HT-29 (cell line): ENCODE measurements at regions not wholly inside any gene's neighbourhood (a gene's known extent, or its start where the extent isn't known, plus 50 kb on each side); places are given as distances from the start of the nearest gene placed in this dataset.
"Not testable (repeated sequence)": the region's sequence is repeated elsewhere in the genome, so short reads cannot be mapped to it uniquely, and the experiment has no call there.

Source experiments
- DNase-seq: peaks from one replicate; pipeline ENCODE4 v3.0.0-alpha.2; 2015; ENCODE audit warnings: low spot score

- not testable (repeated sequence) for DNase-seq
Observed at GRCh38 chr1:224029286-224030025, 84.5 kb upstream of the FBXO28 start.

- not testable (repeated sequence) for DNase-seq
Observed at GRCh38 chr1:224028802-224029201, 85.1 kb upstream of the FBXO28 start.

DNA sequence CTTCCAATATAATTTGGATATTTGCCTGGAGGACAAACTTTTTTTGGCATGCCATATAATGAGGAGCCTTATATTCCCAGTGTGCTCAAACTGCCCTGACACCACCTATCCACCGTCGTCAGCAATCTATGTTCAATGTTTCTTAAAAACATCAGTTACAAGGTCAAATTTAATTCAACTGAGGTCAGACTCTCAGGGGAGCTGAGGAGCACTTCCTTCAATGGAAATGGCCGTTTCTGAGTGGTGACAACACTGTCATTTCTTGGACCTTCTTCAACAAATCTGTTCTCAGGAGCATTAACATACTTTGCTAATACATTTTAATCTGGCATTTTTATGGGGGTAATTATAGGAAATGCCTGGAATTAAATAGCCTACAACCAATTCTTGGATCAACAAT is 90.8 kb upstream of the FBXO28 start:
- DNase-seq: not testable (repeated sequence)

DNA sequence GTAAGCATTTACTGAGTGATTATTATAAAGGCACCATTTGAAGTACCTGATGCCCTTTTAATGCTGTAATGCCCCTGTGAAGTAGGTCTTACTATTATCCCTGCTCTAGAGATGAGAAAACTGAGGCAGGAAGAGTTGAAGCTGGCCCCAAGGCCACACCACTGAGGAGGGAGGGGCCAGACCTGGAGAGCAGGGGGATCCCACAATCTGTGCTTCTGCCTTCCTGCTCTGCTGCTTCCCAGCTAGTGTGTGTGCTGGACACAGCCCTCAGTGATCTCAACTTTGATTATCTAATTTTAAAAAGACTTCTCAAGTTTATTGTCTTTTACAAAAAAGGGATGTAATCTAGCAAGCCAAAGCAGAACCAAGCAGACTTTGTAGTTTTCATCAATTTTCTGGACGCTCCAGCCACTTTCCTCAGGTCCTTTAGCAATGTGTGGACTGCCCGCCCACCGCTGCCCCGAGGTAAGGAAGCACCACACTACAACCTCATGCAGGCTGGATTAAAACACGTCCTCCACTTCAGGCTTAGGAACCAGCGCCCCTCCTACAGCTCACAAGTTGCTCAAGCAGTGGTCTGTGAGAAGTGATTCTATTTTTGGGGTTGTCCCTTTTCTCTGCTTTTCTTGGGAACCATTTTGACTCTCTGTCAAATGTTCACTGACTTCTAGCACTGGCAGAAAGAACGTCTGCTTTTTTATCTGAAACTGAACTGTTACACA is 91.5 kb upstream of the FBXO28 start:
- not testable (repeated sequence) for DNase-seq

DNA sequence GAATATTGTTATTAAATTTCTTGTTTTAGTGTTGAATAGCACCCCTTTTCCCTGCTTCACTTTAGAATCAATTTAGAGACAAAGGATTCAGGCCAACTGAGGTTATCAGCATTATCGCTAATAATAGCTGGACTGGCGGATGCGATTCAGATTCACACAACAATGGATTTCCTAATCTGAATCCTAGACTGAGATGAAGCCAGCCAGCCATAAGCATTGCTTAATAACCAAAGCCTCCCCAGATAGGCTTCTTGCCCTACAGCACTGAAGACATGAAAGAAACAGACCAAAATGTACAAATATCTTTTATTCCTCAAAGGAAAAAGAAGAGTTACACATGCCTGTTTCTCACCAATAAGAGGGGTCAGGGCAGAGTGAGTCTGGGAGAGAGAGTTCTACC is 94.0 kb upstream of the FBXO28 start:
- DNase-seq: not testable (repeated sequence)

DNA sequence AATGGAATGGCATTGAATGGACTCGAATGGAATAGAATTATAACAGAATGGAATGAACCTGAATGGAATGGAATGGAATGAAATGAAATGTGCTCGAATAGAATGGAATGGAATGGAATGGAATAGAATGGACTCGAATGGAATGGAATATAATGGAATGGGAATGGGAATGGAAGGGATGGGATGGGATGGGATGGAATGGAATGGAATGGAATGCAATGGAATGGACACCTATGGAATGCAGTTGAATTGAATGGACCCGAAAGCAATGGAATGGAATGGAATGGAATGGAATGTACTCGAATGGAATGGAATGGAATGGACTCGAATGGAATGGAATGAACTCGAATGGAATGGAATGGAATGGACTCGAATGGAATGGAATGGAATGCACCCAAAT is 98.1 kb upstream of the FBXO28 start:
- DNase-seq: not testable (repeated sequence)

GRCh38 chr1:224014330-224014649 is 99.6 kb upstream of the FBXO28 start:
- DNase-seq: no peak

DNA sequence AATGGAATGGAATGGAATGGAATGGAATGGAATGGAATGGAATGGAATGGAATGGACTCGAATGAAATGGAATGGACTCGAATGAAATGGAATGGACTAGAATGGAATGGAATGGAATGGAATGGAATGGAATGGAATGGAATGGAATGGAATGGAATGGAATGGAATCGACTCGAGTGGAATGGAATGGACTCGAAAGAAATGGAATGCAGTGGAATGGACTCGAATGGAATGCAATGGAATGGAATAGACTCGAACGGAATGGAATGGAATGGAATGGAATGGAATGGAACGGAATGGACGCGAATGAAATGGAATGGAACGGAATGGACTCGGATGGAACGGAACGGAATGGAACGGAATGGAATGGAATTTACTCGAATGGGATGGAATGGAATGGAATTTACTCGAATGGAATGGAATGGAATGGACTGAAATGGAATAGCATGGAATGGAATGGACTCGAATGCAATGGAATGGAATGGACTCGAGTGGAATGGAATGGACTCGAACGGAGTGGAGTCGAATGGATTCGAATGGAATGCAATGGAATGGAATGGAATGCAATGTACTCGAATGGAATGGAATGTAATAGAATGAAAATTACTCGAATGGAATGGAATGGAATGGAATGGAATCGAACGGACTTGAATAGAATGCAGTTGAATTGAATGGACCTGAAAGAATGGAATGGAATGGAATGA is 100.1 kb upstream of the FBXO28 start:
- not testable (repeated sequence) for DNase-seq

DNA sequence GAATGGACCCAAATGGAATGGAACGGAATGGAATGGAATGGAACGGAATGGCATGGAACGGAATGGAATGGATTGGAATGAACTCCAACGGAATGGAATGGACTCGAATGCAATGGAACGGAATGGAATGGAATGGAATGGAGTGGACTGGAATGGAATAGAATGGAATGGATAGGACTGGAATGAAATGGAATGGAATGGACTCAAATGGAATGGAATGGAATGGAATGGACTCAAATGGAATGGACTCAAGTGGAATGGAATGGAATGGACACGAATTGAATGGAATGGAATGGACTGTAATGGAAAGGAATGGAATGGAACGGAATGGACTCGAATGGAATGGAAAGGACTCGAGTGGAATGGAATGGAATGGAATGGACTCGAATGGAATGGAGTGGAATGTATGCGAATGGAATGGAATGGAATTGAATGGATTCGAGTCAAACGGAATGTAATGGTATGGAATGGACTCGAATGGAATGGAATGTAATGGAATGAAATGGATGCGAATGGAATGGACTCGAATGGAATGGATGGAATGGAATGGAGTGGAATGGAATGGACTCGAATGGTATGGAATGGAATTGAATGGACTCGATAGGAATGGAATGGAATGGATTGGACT is 101.0 kb upstream of the FBXO28 start:
- DNase-seq: not testable (repeated sequence)

- DNase-seq: not testable (repeated sequence)
Observed at GRCh38 chr1:224012162-224012561, 101.7 kb upstream of the FBXO28 start.

DNA sequence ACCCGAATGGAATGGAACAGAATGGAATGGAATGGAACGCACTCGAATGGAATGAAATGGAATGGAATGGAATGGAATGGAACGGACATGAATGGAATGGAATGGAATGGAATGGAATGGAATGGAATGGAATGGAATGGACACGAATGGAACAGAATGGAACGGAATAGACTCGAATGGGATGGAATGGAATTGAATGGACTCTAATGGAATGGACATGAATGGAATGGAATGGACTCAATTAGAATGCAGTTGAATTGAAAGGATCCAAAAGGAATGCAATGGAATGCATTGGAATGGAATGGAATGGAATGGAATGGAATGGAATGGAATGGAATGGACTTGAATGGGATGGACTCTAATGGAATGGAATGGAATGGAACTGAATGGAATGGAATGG is 102.2 kb upstream of the FBXO28 start:
- not testable (repeated sequence) for DNase-seq

DNA sequence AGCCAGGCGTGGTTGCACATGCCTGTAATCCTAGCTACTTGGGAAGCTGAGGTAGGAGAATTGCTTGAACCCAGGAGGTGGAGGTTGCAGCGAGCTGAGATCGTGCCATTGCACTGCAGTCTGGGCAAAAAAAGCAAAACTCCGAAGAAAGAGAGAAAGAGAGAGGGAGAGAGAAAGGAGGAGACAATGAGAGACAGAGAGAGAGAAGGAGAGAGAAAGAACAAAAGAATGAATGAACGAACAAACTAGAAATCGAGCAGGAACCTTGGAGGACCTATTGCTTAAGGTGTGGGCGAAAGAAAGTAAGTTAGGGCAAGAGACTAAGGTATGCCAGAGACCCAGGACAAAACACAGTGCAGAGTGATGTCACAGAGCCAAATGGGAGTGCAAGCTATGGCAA is 102.8 kb upstream of the FBXO28 start:
- not testable (repeated sequence) for DNase-seq

DNA sequence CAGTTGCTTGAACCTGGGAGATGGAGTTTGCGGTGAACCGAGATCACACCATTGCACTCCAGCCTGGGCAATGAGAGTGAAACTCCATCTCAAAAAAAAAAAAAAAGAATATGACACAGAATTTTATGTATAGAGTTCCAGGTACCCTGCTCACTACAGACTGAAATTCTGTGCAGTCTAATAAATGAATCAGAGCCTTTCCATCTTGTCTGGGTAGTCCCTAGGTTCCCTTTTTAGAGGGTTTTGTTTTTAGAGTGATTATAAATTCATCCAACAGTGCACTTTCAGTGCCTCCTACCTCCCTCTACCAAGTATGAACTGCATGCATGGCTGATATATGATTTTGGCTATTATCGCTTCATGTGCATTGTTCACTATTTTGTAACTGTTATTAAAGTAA is 107.9 kb upstream of the FBXO28 start:
- DNase-seq: not testable (repeated sequence)

DNA sequence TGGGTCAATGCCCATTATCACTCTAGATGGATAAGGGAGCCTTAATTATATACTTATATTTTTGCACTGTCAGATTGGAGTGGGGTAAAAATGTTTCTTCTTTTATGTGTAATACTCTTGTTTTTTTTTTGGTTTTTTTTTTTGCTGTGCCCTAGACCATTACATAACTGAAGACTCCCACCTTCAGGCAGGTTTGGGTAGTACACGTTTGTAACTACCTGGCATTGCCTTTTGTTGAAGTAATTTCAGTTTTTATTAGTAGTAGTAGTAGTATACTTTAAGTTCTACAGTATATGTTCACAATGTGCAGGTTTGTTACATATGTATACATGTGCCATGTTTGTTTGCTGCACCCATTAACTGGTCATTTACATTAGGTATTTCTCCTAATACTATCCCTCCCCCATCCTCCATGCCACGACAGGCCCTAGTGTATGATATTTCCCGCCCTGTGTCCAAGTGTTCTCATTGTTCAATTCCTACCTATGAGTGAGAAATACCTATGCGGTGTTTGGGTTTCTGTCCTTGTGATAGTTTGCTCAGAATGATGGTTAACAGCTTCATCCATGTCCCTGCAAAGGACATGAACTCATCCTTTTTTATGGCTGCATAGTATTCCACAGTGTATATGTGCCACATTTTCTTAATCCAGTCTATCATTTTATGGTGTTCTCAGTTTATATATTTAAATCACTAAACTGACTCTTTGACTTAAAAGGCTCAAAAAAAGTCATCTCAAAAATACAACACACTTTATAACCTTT is 109.2 kb upstream of the FBXO28 start:
- DNase-seq: peak; percentile 65

GRCh38 chr1:224003896-224004295 is 110.0 kb upstream of the FBXO28 start:
- DNase-seq: not testable (repeated sequence)

- DNase-seq: not testable (repeated sequence)
Observed at GRCh38 chr1:224001757-224002156, 112.2 kb upstream of the FBXO28 start.

- DNase-seq: not testable (repeated sequence)
Observed at GRCh38 chr1:223999761-224000160, 114.2 kb upstream of the FBXO28 start.

DNA sequence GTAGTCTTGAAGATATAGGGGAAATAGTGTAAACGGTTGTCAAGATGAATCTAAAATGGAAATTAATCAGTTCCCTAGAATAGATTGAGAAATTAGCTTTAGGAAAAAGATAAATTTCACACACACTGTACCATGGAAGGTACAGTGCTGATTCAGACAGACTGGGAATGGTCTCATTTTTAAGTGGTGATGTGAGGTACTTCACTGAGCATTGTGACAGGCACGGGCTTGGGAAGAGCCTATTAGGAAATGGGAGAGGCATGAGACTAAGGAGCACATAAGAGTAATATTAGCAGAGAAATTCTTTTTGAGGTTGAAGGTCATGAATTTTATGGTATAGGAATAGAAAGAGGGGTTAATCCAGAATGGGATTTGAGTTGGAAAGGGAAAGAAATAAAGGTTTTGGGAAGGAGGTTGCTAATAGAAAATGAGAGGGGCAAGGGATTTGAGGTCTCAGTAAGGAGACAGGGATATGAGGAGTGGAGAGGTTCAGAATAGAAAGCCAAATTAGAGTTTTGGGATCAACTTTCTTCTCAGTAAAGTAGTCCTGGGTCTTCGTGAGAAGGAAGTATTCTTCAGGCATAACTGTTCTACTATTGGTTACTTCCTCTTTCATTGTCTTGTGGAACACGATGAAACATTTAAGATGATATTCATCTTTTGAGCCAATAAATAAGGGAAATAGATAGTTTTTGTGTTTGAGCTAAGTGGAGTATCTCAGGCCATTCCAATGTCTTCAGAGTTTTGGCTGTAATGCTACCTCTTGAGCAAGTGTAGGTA is 115.0 kb upstream of the FBXO28 start:
- not testable (repeated sequence) for DNase-seq

DNA sequence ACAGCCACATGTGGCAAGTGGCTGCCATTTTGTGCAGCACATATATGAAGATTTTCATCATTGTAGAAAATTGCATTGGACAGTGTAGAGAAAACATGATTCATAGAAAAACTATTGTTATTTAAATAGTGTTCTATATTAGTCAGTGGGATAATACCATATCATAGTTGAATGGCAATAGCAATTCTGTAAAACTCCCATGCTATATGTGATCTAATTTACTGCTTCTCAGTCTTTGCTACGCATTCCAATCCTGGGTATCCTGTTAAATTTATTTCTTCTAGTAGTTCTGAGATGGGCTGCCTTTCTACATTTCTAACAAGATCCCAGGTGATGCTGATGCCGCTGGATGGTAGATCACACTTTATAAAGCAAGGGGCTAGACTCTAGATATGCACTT is 117.5 kb upstream of the FBXO28 start:
- DNase-seq: not testable (repeated sequence)

GRCh38 chr1:223992456-223993246 is 121.3 kb upstream of the FBXO28 start:
- peak; percentile 100 for DNase-seq
